ENCODE measurements at regions not wholly inside any gene's neighbourhood (a gene's known extent, or its start where the extent isn't known, plus 50 kb on each side); places are given as distances from the start of the nearest gene placed in this dataset.

DNA sequence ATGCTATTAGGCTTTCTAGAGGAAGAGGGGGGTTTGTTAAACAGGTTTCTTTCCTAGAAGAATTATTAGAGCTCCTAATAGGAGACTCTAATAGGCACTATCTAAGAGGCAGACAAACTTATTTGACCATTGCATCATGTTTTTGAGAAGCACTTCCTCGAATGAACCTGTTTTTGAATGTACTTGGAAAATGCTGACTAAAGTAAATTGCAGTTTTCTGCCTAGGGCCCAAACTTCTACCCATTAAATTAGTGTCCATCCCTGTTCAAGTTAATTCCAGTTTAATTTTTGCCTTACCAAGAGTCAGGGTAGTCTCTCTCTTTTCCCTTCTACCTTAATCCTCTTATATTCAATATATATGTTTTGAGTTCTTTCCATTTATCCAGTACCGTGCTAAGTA is 1029.6 kb downstream of the TTLL7 start:
- DNase-seq (ENCODE audit: low read depth in 2 of 2), result no peak

DNA sequence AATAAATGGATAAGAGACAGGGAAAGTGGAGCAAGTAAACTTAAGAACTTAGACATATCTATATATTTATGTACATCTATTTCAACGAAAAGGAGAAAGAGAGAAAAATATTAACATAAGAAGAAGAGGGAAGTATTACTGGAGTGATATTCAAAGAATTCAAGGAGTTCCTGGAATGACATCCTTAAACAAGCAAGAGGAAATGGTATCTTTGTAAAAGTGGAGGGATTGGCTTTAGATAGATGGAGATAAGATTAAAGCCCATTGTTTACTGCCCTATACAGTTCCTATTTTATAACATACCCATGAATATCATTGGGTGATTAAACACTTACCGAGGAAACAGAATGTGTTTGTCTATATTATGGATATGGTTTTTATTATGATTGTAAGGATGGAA is 1036.3 kb downstream of the TTLL7 start:
- DNase-seq (ENCODE audit: low read depth in 2 of 2), result no peak

DNA sequence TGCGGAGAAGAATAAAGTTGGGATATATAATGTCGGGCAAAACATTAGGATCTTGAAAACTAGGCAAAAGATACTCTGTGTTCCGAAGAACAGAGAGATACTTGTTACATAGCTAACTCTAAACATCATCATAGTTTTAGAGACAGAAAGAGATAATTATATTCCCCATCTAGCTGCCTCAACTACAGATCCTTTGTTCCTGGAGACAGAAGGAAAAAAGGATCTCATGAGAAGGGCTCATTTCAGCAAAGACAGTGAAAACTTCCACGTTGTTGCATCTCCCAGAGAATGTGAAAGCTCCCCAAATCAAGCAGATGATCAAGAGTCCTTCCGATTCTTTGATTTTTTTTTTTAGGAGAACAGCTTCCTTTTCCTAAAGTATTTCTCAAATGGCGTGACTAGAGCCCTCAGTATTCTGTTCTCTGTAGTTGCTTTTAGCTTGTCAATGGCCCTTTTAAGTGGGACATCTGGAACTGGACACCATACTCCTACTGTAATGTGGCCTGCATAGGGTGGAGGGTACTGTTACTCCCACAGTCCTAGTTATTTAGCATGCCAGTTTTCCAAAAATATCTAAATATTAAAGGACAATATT is 1048.2 kb downstream of the TTLL7 start:
- no peak for DNase-seq (ENCODE audit: low read depth in 2 of 2)

DNA sequence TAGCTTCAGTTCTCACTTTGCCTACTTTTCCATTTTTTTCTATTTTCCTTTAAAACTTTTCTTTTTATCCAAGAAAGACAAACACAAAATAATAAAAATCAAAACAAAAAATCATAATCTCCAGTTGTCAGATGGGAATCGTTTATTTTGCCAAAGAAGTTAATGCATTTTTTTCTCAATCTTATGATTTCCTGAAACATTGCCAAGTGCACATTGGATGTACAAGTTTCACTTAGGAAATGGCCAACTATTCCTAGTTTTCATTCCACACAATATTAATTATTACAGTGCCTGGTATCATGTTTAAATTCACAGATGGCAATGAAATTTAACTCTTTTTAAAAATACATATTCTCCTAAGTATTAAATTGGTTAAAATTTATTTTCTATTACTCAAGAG is 1050.5 kb downstream of the TTLL7 start:
- DNase-seq (ENCODE audit: low read depth in 2 of 2), result no peak

DNA sequence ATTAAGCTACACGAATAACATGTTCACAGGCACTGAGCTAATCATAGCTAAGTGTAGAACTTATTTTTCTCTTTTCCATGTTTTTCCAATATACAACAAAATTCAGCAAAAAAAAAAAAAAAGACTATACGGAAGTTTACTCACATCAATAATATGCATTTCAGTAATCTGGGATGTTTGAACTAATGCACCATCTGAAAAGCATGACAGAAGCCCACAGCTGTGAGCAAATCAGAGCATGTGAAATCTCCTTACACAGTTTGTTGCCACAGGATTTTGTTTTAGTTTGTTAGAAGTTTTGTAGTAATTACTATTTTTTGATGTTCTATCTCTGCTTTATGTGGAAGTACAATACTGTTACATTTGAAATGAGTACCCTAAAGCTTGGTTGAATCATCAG is 1051.7 kb downstream of the TTLL7 start:
- peak in 1 of 2 experiments; percentile 23 for DNase-seq (ENCODE audit: low read depth in 2 of 2)

DNA sequence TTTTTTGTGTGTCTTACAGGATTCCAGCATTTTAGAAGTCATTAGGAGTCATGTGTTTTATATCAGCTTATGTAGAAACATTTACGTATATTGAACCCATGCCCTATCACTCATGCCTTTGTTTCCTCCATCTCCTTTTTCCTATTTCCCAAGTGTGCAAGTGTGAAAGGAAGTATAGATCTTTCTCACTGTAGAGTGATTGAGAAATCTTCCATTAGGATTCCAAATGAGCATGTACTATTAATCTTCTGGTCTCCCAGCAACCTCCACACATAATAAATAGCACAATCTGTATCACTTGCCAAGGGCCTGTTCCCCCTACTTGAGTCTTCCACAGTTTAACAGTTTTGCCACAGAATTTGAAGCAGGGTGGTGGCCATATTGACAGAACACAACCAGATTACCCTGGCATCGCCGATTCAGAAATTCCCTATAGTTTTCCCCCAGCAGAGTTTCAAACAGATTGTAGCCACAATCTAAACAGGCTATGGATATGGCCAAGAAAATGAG is 1052.8 kb downstream of the TTLL7 start:
- DNase-seq (ENCODE audit: low read depth in 2 of 2), result peak; percentile 28 to 34

DNA sequence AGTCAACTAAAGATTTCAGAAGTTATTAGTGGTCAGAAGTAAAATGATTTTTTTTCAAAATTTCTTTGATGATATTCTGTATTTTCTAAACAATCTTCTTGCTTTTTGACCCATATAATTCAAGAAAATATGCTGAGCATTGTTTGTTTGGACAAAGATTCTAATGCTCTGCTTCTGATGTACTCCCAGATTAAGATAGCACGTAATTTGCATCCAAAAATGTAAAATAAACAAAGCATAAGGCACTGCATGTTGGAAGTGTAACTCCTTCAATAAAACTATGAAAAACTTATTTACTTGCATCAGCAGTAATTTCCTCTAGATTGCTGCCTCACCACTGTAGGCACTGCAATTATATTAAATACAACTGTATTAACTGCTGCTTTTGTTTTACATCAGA is 1054.1 kb downstream of the TTLL7 start:
- no peak for DNase-seq (ENCODE audit: low read depth in 2 of 2)

DNA sequence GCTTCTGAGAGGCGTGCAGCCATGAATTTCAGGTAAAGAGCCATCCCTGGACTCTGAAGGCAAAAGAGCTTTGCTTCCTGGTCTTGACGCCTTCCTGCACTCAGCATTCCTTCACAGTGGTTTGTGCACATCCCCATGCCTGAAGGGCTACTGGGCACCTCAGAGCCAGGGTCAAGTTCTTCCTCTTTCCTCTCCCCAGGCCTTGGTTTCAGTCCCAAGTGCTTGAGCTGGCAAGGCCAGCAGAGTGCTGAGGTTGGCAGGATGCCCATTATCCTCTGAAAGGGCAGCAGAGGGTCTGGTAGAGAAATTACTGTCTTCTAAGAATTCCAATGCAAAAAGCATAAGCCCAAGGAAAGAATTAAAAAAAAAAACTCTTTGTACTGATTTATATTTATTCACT is 1064.9 kb downstream of the TTLL7 start:
- no peak for DNase-seq (ENCODE audit: low read depth in 2 of 2)

DNA sequence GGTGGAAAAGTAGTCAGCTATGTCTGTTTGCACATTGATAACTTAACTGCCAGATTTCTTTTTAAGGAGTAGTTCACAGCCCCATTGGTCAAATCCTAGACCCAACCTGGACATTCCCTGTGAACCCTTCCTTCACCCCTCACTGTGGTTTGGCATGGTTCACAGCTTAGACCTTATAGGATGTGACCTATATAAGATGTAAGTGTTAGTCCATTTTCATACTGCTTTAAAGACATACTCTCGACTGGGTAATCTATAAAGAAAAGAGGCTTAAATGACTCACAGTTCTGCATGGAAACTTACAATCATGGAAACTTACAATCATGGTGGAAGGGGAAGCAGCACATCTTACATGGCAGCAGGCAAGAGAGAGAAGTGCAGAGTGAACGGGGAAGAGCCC is 1066.2 kb downstream of the TTLL7 start:
- DNase-seq (ENCODE audit: low read depth in 2 of 2), result no peak

DNA sequence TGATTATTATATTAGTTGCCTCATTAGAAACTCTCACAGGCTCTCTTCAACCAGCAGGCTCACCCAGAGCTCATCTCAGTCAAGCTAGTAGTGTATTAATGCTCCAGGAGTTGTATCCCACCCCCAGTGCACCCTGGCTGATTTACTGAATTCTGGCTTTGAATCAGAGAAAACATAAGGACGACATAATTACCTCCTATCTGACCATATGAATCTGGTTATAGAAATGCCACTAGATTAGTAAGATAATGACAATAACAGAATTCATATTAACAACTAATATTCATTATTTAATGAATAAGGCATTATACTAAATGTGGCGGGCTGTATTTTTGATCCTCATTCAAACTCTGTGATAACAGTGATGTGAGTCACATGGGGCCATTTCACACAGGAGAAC is 1066.7 kb downstream of the TTLL7 start:
- no peak for DNase-seq (ENCODE audit: low read depth in 2 of 2)

DNA sequence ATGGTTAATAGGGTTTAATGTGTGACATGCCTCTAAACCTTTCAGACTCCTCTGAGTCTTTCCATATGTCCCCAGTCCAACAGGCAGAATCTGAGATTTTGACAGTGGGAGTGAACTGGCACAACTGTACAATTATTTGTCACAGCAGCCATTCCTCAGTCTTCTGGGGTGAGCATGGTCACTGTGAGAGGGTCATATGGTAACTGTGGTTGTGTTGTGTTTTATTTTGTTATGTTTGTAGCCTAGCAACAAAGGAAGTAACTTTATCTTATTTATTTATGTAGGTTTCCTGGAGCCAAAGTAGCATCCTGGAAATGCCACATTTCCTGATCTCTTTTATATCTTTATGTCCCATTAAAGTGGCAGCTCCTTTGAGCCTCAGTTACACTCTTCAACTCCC is 1067.9 kb downstream of the TTLL7 start:
- no peak for DNase-seq (ENCODE audit: low read depth in 2 of 2)

DNA sequence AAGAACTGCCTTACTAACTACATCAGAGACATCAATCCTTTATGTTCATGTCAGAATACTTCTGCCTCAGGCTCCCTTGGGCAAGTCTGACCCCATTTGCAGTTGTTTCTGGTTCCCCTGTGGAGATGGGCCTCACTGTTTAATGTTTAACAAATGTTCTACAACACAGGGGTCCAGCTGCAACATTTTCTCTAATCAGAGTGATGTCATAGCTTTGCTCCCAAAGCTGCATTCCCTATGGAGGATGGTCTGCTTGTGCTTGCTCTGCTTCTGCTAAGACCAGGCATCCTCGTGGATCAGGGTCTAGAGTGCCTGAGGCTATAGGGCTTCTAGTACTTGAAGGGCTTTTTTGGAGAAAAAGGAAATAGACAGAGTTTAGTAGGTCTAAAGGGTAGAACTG is 1071.2 kb downstream of the TTLL7 start:
- no peak for DNase-seq (ENCODE audit: low read depth in 2 of 2)

DNA sequence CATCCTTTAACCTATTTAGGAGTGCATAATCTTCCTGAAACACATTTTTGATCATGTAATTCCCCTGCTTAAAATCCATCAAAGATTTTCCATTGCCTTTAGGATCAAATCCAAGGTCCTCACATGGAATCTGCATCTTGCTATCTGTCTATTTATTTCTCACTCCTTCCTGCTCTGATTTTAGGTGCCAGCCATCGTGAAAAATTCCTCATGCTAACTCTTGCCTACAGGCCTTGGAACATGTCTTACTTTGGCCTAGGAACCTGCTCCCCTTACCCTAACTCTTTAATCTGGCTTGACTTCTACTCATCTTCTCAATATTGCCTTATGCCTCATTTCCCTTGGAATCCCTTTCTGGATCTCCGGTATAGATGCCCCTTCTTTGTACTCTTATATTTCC is 1074.3 kb downstream of the TTLL7 start:
- no peak for DNase-seq (ENCODE audit: low read depth in 2 of 2)

DNA sequence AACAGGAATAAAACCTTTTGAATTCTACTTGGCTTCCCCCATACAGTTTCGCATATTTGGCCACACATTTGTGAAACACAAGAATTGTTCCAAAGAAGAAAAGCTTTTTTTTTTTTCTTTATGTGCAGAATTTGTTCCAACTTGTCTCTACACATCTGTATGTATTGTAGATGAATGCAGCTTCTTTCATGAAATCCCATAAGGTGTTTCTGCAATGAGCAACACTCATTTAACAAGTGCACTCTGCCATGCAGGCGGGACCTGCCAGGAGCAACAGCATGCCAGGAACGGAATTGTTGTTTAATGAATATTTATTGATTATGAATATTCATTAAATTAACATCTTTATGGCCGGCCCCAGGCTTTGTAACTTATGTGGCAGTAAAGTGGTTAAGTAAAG is 1075.0 kb downstream of the TTLL7 start:
- no peak for DNase-seq (ENCODE audit: low read depth in 2 of 2)

DNA sequence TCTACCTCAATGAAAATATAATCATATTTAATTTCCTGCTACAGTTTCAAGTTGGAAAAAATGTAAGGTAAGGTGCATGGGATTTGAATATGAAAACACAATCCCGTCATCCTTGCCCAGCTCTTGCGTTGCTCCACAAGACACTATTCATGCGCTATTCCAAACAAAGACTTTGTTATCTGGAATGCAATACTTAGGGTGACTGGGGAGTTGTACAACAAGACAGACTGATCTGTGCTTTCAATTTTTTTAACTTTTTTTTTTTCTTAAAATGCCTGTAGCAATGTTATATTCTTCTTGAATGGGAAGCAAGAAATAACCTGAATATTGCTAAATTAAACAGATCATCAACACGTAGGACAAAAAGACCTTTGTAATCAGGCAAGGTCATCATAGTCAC is 1077.2 kb downstream of the TTLL7 start:
- DNase-seq (ENCODE audit: low read depth in 2 of 2), result no peak

DNA sequence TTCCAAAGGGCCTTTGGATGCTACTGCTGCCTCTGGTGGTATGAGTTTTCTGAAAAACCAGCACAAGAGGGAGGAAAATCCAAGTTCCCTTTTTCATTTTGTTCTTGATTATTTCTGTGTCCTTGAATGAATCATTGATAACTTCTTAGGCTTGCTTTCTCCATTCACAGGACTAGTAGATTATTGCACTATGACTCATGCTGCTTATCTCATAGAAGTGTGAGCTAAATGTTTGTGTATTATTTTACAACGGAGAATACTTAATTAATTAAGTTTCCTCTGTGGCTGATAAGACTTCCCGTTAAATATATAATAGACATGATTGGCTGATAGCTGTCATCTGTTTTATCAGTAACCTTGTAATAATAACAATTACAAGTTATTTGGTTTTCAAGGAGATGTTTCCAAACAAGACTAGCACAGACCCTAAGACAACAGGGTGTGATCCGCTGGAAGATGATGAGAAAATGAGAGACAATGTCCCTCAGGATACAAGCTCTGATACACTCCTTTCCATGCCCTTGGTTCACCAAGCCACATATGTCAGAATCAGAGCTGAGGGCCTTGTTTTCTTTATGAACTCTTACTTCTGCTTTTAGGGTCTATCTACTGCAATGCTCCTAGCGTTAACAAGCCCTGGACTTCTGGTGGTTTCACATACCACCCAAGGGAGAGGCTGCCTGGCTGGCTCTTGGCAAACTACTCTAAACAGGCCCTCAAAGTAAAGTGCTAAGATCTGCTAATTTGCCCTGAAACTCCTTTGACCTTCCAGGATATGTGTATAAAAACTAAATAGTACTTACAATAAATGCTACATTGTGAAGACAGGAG is 1078.3 kb downstream of the TTLL7 start:
- no peak for DNase-seq (ENCODE audit: low read depth in 2 of 2)

DNA sequence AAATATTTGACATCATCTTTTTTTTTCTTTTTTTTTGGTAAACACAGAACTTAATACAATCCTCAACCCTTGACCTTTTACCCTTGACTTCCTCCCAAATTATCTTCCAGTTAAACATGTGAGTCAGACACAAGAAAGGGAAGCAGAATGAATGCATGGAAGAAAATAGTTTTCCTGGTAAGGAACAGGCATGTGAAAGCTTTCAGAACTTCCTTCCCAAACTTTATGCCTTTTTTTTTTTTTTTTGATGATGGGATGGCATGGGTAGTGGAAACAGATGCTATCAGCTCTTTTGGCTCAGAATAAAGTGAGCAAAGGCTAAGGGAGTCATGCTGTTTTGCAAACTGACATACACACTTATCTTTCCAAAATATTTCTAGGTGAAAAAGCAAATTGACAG is 1079.1 kb downstream of the TTLL7 start:
- DNase-seq (ENCODE audit: low read depth in 2 of 2), result no peak

DNA sequence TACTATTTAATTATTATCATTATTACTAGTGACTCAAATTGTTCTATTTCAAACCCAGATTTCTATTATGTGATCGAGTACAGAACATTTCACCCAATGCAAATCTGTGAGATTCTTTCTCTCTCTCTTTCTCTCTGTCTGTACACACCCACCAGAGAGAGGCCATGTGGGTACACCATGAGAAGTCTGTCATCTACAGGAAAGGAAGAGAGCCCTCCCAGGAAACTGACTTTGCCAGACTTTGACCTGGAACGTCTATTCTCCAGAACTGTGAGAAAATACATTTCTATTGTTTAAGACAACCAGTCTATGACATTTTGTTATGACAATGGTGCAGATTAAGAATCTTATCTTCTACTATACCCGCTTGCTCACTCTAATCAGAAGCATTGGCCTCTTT is 1091.6 kb downstream of the TTLL7 start:
- DNase-seq (ENCODE audit: low read depth in 2 of 2), result no peak

DNA sequence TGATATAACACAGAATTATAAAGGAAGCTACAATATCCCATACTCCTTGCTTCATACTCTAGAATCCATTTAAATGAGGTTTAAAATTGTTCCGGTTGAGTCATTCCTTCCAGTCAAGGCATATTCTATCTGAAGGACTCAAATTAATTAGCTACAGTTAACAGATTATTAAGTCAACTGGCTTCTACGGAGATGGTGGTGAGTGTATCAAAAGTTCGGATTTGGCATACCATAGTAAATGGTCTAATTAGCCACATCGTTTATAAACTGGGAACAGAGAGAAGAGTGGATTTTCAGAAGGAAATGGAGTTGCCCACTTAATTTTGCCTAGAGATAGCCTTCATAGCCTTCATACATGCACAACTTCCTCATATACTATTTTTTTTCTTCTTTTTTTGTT is 1095.3 kb downstream of the TTLL7 start:
- DNase-seq (ENCODE audit: low read depth in 2 of 2), result no peak

DNA sequence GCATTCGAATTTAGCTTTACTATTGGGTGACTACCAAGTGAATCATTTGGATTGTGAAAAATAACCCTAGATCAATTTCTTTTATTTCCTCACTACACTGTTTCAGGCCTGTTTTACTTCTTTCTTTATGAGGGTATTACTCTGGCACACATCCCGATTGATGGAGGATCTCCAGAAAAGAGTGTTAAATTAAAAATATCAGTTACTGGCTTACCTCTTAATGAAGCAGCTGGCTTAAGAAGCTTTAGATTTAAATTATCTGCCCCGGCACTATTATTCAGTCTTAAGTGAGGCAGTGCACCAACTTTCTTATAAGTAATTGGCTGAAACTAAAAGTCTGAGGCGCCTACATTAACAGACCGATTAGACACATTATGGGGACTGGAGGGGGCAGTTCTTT is 1097.4 kb downstream of the TTLL7 start:
- no peak for DNase-seq (ENCODE audit: low read depth in 2 of 2)

DNA sequence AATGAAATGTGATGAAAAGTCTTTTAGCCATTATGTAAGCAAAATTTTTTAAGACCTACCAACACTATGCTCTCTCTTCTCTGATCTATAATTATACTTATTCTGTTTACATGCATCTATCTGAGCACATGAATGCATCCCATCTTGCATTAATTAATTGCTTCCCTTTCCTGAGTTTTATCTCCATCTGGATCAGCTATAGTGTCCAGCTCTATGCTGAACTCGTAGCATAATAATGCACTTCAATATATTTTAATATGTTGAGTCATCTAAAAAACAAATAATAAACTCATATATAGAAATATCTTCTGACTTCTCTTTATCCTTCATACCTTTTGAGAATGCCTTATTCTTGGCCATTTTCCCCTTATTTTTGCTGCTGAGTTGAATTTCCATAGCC is 1097.8 kb downstream of the TTLL7 start:
- peak in 1 of 2 experiments; percentile 5 for DNase-seq (ENCODE audit: low read depth in 2 of 2)

DNA sequence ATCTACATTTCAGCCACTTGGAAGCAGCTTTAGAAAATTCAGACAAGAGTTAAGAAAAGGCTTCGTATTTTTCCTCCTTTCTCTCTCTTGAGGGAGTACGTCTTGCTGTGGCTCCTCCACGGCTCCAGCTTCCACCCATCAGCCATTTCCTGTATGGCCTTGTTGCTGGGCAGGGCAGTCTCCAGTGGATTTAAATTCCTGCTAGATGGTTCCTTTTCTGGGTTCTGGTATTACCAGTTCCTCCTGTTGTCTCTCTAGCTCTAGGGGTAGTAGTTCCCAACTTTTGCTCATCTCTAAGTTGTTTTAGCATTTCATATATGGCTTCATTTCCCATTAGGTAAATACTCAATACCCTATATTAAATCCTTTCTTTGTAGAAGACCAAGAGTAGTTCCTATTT is 1098.3 kb downstream of the ADGRL2 start:
- DNase-seq (ENCODE audit: low read depth in 2 of 2), result no peak

DNA sequence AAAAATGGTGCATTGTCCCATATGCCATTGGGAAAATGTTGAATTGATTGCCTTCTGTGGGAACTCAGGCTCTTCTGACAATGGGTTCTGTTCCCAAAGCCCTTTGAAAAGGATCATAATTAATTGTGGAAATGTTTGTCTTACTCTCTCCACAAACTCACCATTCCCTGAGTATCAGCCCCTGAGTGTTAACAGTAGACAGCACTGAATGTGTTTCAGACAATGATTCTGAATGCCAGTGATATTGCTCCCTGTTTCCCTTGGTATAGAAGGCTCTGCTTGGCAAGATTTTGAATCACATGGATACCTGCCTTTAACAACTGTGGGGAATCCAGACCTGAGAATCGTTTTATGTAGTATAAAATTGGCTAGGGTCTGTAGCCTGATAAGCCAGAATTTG is 1096.8 kb downstream of the ADGRL2 start:
- DNase-seq (ENCODE audit: low read depth in 2 of 2), result no peak

DNA sequence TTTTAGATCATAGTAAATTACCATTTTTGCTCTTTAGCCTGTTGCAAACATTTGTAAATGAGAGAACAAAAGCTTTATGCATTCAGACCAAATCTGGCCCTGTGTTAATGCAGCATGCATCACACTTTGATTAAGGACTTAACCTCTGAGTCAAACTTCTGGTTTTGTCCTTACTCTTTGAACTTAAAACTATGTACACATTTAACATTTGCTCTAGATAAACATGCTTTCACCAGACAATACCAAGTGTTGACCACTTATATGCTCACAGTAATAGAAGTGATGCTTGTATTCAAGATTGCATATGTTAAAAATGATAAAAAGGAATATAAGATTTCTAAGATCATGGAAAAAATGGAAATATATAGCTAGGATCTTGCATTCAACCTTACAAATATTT is 1095.3 kb downstream of the ADGRL2 start:
- no peak for DNase-seq (ENCODE audit: low read depth in 2 of 2)
